HCT116 (cell line): ENCODE measurements at regions not wholly inside any gene's neighbourhood (a gene's known extent, or its start where the extent isn't known, plus 50 kb on each side); places are given as distances from the start of the nearest gene placed in this dataset.

Experiments
- ATAC-seq: fragments of 200-7000 bp; cut with Tn5 transposase; 2 replicates; pipeline ENCODE4 v1.9.1; 2020; ENCODE audit warnings: mild to moderate bottlenecking, moderate library complexity
- BruUV-seq: library from RNA; stranded (reverse); fragments of 400-500 nt; replicated peaks from 2 replicates; lab custom pipeline; 2021; lab: Mats Ljungman, UMichigan
- CTCF ChIA-PET: fragments of 300-600 bp; sonication (Branson Sonifier 250); formaldehyde crosslinking; loops from one replicate; lab custom pipeline; 2021; ENCODE audit warnings: antibody characterized with exemption; lab: Charles Lee
- POLR2A ChIA-PET: fragments of 300-600, 350-600 bp; sonication (Branson Sonifier 250); formaldehyde crosslinking; loops from one replicate; lab custom pipeline; 2021; ENCODE audit warnings: antibody characterized with exemption; lab: Charles Lee
- RAD21 ChIA-PET, 2 experiments: fragments of 300-600 bp; sonication (Branson Sonifier 250); formaldehyde crosslinking; loops; one replicate each; lab custom pipeline; 2023; ENCODE audit warnings: low total read pairs in 2 of 2; ENCODE audit not compliant: uncharacterized antibody in 2 of 2, unreplicated experiment in 2 of 2, low non-redundant PET in 1 of 2; lab: Charles Lee
- DNase-seq: peaks from one replicate; pipeline ENCODE4 v3.0.0-alpha.2; 2010; ENCODE audit warnings: low read depth, low spot score
- H2AFZ ChIP-seq: fragments of 200-600 bp; shearing (Covaris generic), sonication (generic); 2 replicates; pipeline ENCODE4 v1.6.1; 2017; ENCODE audit warnings: low read depth, mixed run types, mixed read lengths, antibody characterized with exemption, low read length; ENCODE audit not compliant: poor library complexity, severe bottlenecking
- H3K27ac ChIP-seq: 2 replicates; pipeline ENCODE4 v1.5.1; 2012; ENCODE audit warnings: low read depth, low read length
- H3K27me3 ChIP-seq: fragments of 200-600 bp; sonication (generic); 2 replicates; pipeline ENCODE4 v1.6.1; 2016; ENCODE audit warnings: mixed run types, low read length, mixed read lengths; ENCODE audit not compliant: insufficient read depth
- H3K36me3 ChIP-seq, 2 experiments: fragments of 200-500 bp in 1 of 2; fragments of 200-600 bp in 1 of 2; sonication (Bioruptor generic) in 1 of 2; sonication (generic) in 1 of 2; 2 replicates each; pipeline versions ENCODE4 v1.5.1 to v1.6.1; 2014 to 2016; ENCODE audit warnings: low read length in 2 of 2, inconsistent platforms in 1 of 2, mixed read lengths in 1 of 2, mixed run types in 1 of 2; ENCODE audit not compliant: insufficient read depth in 2 of 2, control insufficient read depth in 1 of 2
- H3K4me1 ChIP-seq, 2 experiments: fragments of 200-600 bp in 1 of 2; sonication (generic) in 1 of 2; 2 replicates each; pipeline versions ENCODE4 v1.5.1 to v1.6.1; 2012 to 2017; ENCODE audit warnings: low read length in 2 of 2, inconsistent platforms in 1 of 2, mild to moderate bottlenecking in 1 of 2, mixed read lengths in 1 of 2, mixed run types in 1 of 2, moderate library complexity in 1 of 2; ENCODE audit not compliant: insufficient read depth in 2 of 2, control insufficient read depth in 1 of 2
- H3K4me2 ChIP-seq: fragments of 200-600 bp; sonication (generic); 2 replicates; pipeline ENCODE4 v1.6.1; 2017; ENCODE audit warnings: mixed run types, low read length, mixed read lengths
- H3K4me3 ChIP-seq, 2 experiments: fragments of 200-600 bp in 1 of 2; sonication (generic) in 1 of 2; replicated peaks in 1 of 2; 2 replicates each; pipeline ENCODE4 v1.5.1; 2011 to 2016; ENCODE audit warnings: low read length in 2 of 2, control low read depth in 1 of 2, low read depth in 1 of 2, mild to moderate bottlenecking in 1 of 2, mixed read lengths in 1 of 2, mixed run types in 1 of 2
- H3K79me2 ChIP-seq: fragments of 200-600 bp; sonication (generic); 2 replicates; pipeline ENCODE4 v1.6.1; 2017; ENCODE audit warnings: mild to moderate bottlenecking, mixed run types, low read length, moderate library complexity, mixed read lengths; ENCODE audit not compliant: insufficient read depth
- H3K9ac ChIP-seq: fragments of 200-600 bp; sonication (generic); 2 replicates; pipeline ENCODE4 v1.6.1; 2016; ENCODE audit warnings: low read length, mixed read lengths
- H3K9me2 ChIP-seq: fragments of 200-600 bp; sonication (generic), shearing (Covaris generic); 2 replicates; pipeline ENCODE4 v1.6.1; 2017; ENCODE audit warnings: mixed run types, mild to moderate bottlenecking, moderate library complexity; ENCODE audit not compliant: insufficient read depth
- H3K9me3 ChIP-seq, 2 experiments: fragments of 200-500 bp in 1 of 2; fragments of 200-600 bp in 1 of 2; sonication (Bioruptor generic) in 1 of 2; sonication (generic) in 1 of 2; 2 replicates each; pipeline ENCODE4 v1.6.1; 2014 to 2017; ENCODE audit warnings: low read length in 2 of 2, mixed read lengths in 2 of 2, inconsistent platforms in 1 of 2, low read depth in 1 of 2, mild to moderate bottlenecking in 1 of 2, mixed run types in 1 of 2, moderate library complexity in 1 of 2; ENCODE audit not compliant: control insufficient read depth in 1 of 2, insufficient read depth in 1 of 2
- H4K20me1 ChIP-seq: fragments of 200-600 bp; sonication (generic), shearing (Covaris generic); 2 replicates; pipeline ENCODE4 v1.6.1; 2017; ENCODE audit warnings: mixed run types, mild to moderate bottlenecking, moderate library complexity; ENCODE audit not compliant: insufficient read depth
- ATF3 ChIP-seq: IDR thresholded peaks from 2 replicates; pipeline ENCODE4 v1.6.1; 2012
- CBX3 ChIP-seq: IDR thresholded peaks from 2 replicates; pipeline ENCODE4 v1.6.1; 2012; ENCODE audit warnings: low read depth
- CEBPB ChIP-seq: IDR thresholded peaks from 2 replicates; pipeline ENCODE4 v1.6.1; 2012; ENCODE audit warnings: low read depth
- EGR1 ChIP-seq: IDR thresholded peaks from 2 replicates; pipeline ENCODE4 v1.6.1; 2012; ENCODE audit warnings: low read depth
- EZH2 ChIP-seq: fragments of 200-600 bp; sonication (generic); IDR thresholded peaks from 2 replicates; pipeline ENCODE4 v1.6.1; 2017; ENCODE audit warnings: antibody characterized with exemption, mixed run types
- FOSL1 ChIP-seq: IDR thresholded peaks from 2 replicates; pipeline ENCODE4 v1.6.1; 2012; ENCODE audit warnings: low read depth
- POLR2AphosphoS5 ChIP-seq: IDR thresholded peaks from 2 replicates; pipeline ENCODE4 v1.6.1; 2011; ENCODE audit warnings: mild to moderate bottlenecking, low read depth, low read length, moderate library complexity
- TCF7L2 ChIP-seq: IDR thresholded peaks from 2 replicates; pipeline ENCODE4 v1.7.0; 2011; ENCODE audit warnings: borderline replicate concordance, inconsistent platforms; ENCODE audit not compliant: insufficient read depth, insufficient read length; ENCODE audit errors: extremely low read depth
- YY1 ChIP-seq: IDR thresholded peaks from 2 replicates; pipeline ENCODE4 v1.6.1; 2011; ENCODE audit warnings: low read length, low read depth, moderate library complexity, mild to moderate bottlenecking; ENCODE audit not compliant: insufficient replicate concordance; ENCODE audit errors: extremely low read depth
- ZFX ChIP-seq: fragments of 450-650 bp; IDR thresholded peaks from 2 replicates; pipeline ENCODE4 v1.6.1; 2017
- intact Hi-C: fragments of 100-400 bp; cut with micrococcal nuclease; formaldehyde crosslinking; loops from 2 replicates; pipeline ENCODE4 v1.10.0; 2022

- no peak for ATAC-seq
- Histone ChIP-seq H3K9ac (no peak overlapping the region), H3K9me3 (no peaks in the 10 kb centered on the region), H3K36me3 (no peaks in the 10 kb centered on the region)
- intact Hi-C loops: no loop called here
- POLR2A ChIA-PET: no interaction called here
- no TSS peak for BruUV-seq
- TF ChIP-seq EZH2: no peak
- TF ChIP-seq, all 23 proteins: peak for 0
- CTCF ChIA-PET: no interaction called here
- Histone ChIP-seq H3K4me2 (no peak overlapping the region), H3K79me2 (no peaks in the 10 kb centered on the region), H3K4me3 (no peak overlapping the region), H3K27ac (no peak overlapping the region), H4K20me1 (no peaks in the 10 kb centered on the region), H3K4me1 (no peaks in the 10 kb centered on the region), H3K27me3 (peaks cover 9% of the 10 kb centered on the region; the same call in 1 of the 2 replicates), H3K9me2 (no peaks in the 10 kb centered on the region), H2AFZ (no peak overlapping the region)
- RAD21 ChIA-PET: no interaction called here
- DNase-seq: no peak
Observed at GRCh38 chr2:16323126-16323520, 342.5 kb downstream of the CYRIA start.

GRCh38 chr2:16322308-16323125, 343.1 kb downstream of the CYRIA start:
- H4K20me1 ChIP-seq: no peaks in the 10 kb centered on the region
- H3K9ac ChIP-seq: no peak overlapping the region
- POLR2A ChIA-PET: no interaction called here
- TF ChIP-seq EGR1: no peak
- TF ChIP-seq FOSL1: no peak
- no peak for TF ChIP-seq CBX3
- no peak for TF ChIP-seq ZFX
- TF ChIP-seq YY1: no peak
- no peak for TF ChIP-seq ATF3
- TF ChIP-seq CEBPB: no peak
- no peak for TF ChIP-seq POLR2AphosphoS5
- no peak for TF ChIP-seq TCF7L2
- DNase-seq: no peak
- no peaks in the 10 kb centered on the region for H3K4me1 ChIP-seq
- peaks cover 9% of the 10 kb centered on the region; the same call in 1 of the 2 replicates for H3K27me3 ChIP-seq
- H2AFZ ChIP-seq: no peak overlapping the region
- no TSS peak for BruUV-seq
- CTCF ChIA-PET: no interaction called here
- H3K9me2 ChIP-seq: no peaks in the 10 kb centered on the region
- intact Hi-C loops: no loop called here
- no peaks in the 10 kb centered on the region for H3K79me2 ChIP-seq
- H3K27ac ChIP-seq: no peak overlapping the region
- no peak overlapping the region for H3K4me3 ChIP-seq
- no peak for ATAC-seq
- H3K4me2 ChIP-seq: no peak overlapping the region
- no peaks in the 10 kb centered on the region for H3K36me3 ChIP-seq
- RAD21 ChIA-PET: no interaction called here
- no peaks in the 10 kb centered on the region for H3K9me3 ChIP-seq
